ENCODE measurements at regions not wholly inside any gene's neighbourhood (a gene's known extent, or its start where the extent isn't known, plus 50 kb on each side); places are given as distances from the start of the nearest gene placed in this dataset.
"Not testable (repeated sequence)": the region's sequence is repeated elsewhere in the genome, so short reads cannot be mapped to it uniquely, and the experiment has no call there.

DNA sequence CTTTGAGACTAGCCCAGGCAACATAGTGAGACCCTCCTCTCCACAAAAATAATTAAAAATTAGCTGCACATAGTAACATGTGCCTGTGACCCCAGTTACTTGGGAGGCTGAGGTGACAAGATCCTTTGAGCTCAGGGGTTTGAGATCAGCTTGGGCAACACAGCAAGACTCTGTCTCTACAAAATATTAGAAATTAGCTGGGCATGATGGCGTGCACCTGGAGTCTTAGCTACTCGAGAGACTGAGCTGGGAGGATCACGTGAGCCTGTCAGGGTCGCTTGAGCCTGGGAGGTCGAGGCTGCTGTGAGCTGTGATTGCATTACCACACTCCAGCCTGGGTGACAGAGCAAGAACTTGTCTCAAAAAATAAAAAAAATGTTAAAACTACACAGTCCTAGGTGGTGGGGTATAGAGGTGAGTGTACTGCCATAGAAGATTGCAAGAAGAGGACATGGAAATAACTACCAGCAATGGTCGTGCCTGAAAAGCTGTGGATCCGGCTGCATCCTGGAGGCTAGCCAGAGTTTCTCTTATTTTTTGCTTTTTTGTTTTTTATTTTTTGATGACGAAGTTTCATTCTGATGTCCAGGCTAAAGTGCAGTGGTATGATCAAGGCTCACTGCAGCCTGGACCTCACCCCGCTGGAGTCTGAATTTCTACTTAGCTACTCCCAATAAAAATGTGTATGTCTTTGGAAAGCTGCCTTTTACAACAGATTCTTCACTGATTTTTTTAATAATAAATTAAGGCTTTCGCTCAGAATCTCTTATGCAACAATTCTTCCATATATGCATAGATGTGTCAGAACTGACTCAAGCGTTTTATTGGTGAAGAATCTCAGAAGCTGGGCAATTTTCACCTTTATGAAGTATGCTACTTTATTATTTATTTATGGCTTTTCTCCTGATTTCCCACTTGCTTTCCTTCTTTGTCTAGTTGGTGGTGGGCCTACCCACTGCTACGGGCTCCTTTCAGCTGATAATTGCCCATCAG is 393.8 kb downstream of the TSHZ3 start:
- H3K9me3 ChIP-seq: no peaks in the 10 kb centered on the region
- no peak for DNase-seq
- no peaks in the 10 kb centered on the region for H3K36me3 ChIP-seq
- H3K27me3 ChIP-seq: no peaks in the 10 kb centered on the region
- TF ChIP-seq POLR2A (IDR thresholded peaks at IDR 0.05) (no peak), POLR2AphosphoS5 (IDR thresholded peaks at IDR 0.05) (no peak), EP300 (IDR thresholded peaks at IDR 0.05) (no peak)
- TF ChIP-seq, protein P1, sequence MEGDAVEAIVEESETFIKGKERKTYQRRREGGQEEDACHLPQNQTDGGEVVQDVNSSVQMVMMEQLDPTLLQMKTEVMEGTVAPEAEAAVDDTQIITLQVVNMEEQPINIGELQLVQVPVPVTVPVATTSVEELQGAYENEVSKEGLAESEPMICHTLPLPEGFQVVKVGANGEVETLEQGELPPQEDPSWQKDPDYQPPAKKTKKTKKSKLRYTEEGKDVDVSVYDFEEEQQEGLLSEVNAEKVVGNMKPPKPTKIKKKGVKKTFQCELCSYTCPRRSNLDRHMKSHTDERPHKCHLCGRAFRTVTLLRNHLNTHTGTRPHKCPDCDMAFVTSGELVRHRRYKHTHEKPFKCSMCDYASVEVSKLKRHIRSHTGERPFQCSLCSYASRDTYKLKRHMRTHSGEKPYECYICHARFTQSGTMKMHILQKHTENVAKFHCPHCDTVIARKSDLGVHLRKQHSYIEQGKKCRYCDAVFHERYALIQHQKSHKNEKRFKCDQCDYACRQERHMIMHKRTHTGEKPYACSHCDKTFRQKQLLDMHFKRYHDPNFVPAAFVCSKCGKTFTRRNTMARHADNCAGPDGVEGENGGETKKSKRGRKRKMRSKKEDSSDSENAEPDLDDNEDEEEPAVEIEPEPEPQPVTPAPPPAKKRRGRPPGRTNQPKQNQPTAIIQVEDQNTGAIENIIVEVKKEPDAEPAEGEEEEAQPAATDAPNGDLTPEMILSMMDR (IDR thresholded peaks at IDR 0.05): no peak
- H3K4me3 ChIP-seq: no peak overlapping the region
- ATAC-seq (ENCODE audit: low FRiP score in 2 of 2): no peak
- no peaks in the 10 kb centered on the region for H3K4me1 ChIP-seq
- no peak overlapping the region for H3K27ac ChIP-seq
- WGBS, 2 donors: 74 to 83% methylated on average over 12 of the region's 12 CpGs

DNA sequence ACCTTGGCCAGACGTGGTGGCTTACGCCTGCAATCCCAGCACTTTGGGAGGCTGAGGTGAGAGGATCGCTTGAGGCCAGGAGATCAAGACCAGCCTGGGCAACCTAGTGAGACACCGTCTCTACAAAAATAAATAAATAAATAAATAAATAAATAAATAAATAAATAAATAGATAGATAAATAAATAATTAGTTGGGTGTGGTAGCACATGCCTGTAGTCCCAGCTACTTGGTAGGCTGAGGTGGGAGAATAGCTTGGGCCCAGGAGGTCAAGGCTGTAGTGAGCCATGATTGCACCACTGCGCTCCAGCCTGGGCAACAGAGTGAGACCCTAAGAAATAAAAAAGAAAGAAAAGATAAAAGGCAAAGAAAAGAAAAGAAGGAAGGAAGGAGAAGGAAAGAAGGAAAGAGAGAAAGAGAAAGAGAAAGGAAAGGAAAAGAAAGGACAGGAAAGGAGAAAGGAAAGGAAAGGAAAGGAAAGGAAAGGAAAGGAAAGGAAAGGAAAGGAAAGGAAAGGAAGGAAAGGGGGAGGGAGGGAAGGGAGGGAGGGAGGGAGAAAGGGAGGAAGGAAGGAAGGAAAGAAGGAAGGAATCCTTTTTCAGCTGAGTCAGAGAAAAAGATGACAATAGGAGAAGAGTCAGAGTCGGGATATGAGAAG is 404.8 kb downstream of the TSHZ3 start:
- H3K4me3 ChIP-seq; H3K4me1 ChIP-seq; H3K27ac ChIP-seq; H3K36me3 ChIP-seq; DNase-seq; ATAC-seq (ENCODE audit: low FRiP score in 2 of 2); H3K27me3 ChIP-seq; H3K9me3 ChIP-seq: not testable (repeated sequence)
- WGBS, 2 donors: 92% methylated on average over 6 of the region's 6 CpGs

DNA sequence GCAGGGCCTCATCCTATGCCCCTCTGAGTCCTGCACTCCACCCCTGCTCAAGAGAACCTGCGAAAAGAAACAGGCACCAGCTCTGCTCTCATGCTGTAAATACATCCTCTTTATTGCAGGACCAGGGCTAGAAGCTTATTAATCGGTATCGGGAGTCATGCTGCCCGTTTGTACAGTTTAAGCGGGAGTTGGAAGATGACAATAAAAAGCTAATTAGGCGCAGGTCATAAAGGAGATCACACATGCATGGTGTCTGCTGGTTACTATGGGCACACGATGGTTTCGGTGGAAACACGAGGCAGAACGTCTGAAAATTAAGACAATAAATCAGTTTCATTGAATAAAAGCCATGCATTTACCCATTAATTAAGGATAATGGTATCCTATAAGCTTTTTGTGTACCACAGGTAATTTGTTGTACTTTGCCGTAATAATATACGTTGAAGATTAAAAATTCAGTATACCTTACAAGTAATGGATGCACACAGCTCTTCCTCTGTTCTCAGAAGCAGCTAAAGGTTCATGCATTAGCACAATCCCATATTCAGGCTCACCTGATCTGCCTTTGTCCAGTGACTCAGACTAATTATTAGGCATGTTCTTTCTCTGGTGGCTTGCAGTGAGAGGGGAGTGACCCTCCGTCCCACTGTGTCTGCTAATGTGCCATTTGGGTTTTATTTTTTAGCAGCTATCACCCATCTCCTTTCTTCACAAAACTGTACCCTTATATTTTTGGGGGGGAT is 406.0 kb downstream of the TSHZ3 start:
- H3K4me3 ChIP-seq: no peak overlapping the region
- WGBS, 2 donors: 89 to 94% methylated on average over 13 of the region's 13 CpGs
- no peaks in the 10 kb centered on the region for H3K9me3 ChIP-seq
- TF ChIP-seq EP300 (IDR thresholded peaks at IDR 0.05): no peak
- no peak for TF ChIP-seq POLR2AphosphoS5 (IDR thresholded peaks at IDR 0.05)
- TF ChIP-seq, protein P1 (IDR thresholded peaks at IDR 0.05): no peak
- TF ChIP-seq POLR2A (IDR thresholded peaks at IDR 0.05): no peak
- no peaks in the 10 kb centered on the region for H3K4me1 ChIP-seq
- no peak for ATAC-seq (ENCODE audit: low FRiP score in 2 of 2)
- H3K36me3 ChIP-seq: no peaks in the 10 kb centered on the region
- DNase-seq: no peak
- no peaks in the 10 kb centered on the region for H3K27me3 ChIP-seq
- no peak overlapping the region for H3K27ac ChIP-seq

DNA sequence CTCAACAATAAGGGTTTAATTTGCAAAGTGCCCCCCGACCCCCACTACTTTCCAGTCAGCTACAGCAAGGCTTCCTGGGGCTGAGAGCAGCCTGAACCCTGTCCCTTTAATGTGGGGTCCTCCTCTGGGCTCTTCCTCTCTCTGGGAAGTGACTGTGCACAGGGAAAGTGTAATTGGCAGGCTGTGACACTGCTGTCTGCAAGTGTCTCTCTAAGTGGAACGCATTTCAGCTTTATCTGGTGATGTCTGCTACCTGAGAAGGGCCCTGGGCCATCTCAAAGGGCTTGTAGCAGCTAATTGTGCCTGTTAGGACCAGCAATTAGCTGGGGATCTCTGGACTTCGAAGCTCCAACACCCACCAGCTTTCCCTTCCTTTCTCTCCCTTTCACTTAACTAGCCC is 406.6 kb downstream of the TSHZ3 start:
- Histone ChIP-seq H3K9me3 (no peaks in the 10 kb centered on the region), H3K36me3 (no peaks in the 10 kb centered on the region), H3K27me3 (no peaks in the 10 kb centered on the region), H3K4me3 (no peak overlapping the region), H3K4me1 (no peaks in the 10 kb centered on the region), H3K27ac (no peak overlapping the region)
- 52 to 60% methylated on average over 3 of the region's 3 CpGs for WGBS, 2 donors
- ATAC-seq (ENCODE audit: low FRiP score in 2 of 2): no peak
- TF ChIP-seq, protein P1 (IDR thresholded peaks at IDR 0.05): no peak
- TF ChIP-seq EP300 (IDR thresholded peaks at IDR 0.05) (no peak), POLR2A (IDR thresholded peaks at IDR 0.05) (no peak), POLR2AphosphoS5 (IDR thresholded peaks at IDR 0.05) (no peak)
- no peak for DNase-seq

DNA sequence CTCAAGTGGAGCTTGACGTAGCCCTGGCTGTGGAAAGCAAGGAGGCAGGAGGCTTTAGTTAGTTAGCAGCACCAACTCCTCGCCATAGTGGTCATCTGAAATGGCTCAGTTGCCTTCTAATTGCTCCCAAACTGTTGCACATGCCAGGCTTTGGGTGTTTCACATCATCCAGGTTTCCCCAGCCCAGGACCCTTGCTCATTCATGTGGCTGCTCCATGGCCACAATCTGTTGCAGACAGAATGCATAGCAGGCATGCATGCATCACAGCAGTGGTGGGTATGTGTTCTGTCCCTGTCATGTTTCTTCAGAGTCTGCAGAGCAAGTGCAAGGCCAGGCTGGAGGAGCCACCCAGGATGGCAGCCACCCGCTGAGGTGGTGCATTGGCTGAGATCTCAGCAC is 407.6 kb downstream of the TSHZ3 start:
- H3K4me1 ChIP-seq: no peaks in the 10 kb centered on the region
- WGBS, 2 donors: 81 to 88% methylated on average over 1 to 3 of the region's 3 CpGs
- no peak overlapping the region for H3K27ac ChIP-seq
- TF ChIP-seq, protein P1 (IDR thresholded peaks at IDR 0.05): no peak
- no peak for TF ChIP-seq POLR2A (IDR thresholded peaks at IDR 0.05)
- no peak for TF ChIP-seq POLR2AphosphoS5 (IDR thresholded peaks at IDR 0.05)
- no peak for TF ChIP-seq EP300 (IDR thresholded peaks at IDR 0.05)
- H3K27me3 ChIP-seq: no peaks in the 10 kb centered on the region
- peak in 1 of 2 donors; percentile 23 for DNase-seq
- no peaks in the 10 kb centered on the region for H3K36me3 ChIP-seq
- ATAC-seq (ENCODE audit: low FRiP score in 2 of 2): no peak
- H3K9me3 ChIP-seq: no peaks in the 10 kb centered on the region
- no peak overlapping the region for H3K4me3 ChIP-seq
